GM19238 (cell line): ENCODE measurements at regions not wholly inside any gene's neighbourhood (a gene's known extent, or its start where the extent isn't known, plus 50 kb on each side); places are given as distances from the start of the nearest gene placed in this dataset.

Source experiments
- DNase-seq: peaks from one replicate; pipeline ENCODE4 v3.0.0; 2011; ENCODE audit warnings: low spot score; ENCODE audit not compliant: insufficient read length

GRCh38 chr6:91155129-91155785 lies 568.4 kb upstream of the MAP3K7 start:
- DNase-seq = no peak

- no peak for DNase-seq
Measured at GRCh38 chr6:91152824-91153223, 566.0 kb upstream of the MAP3K7 start.

- DNase-seq = no peak
Measured at GRCh38 chr6:91149956-91150705, 563.3 kb upstream of the MAP3K7 start.

GRCh38 chr6:91149246-91149955 lies 562.5 kb upstream of the MAP3K7 start:
- DNase-seq = no peak

- no peak for DNase-seq
Measured at GRCh38 chr6:91144126-91144525, 557.3 kb upstream of the MAP3K7 start.

DNA sequence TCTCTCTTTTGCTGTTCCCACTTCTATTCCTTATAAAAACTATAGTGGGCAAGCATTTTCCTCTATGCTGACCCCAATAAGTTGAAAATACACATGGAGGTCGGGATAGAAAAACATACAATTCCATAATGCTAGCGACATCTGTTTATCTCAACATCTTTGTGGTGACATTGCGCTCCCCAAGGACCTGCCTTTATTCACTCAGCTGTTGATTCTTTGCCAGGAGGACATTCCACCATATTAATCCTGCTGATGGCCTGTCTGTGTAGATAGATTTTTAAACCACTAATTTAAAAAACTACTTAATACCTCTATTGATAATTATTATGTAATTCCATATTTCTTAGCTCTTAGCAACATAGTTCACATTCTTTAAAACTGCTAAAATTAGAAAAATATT lies 555.3 kb upstream of the MAP3K7 start:
- no peak for DNase-seq

- DNase-seq = no peak
Measured at GRCh38 chr6:91141346-91141745, 554.5 kb upstream of the MAP3K7 start.

- no peak for DNase-seq
Measured at GRCh38 chr6:91140449-91140848, 553.6 kb upstream of the MAP3K7 start.

DNA sequence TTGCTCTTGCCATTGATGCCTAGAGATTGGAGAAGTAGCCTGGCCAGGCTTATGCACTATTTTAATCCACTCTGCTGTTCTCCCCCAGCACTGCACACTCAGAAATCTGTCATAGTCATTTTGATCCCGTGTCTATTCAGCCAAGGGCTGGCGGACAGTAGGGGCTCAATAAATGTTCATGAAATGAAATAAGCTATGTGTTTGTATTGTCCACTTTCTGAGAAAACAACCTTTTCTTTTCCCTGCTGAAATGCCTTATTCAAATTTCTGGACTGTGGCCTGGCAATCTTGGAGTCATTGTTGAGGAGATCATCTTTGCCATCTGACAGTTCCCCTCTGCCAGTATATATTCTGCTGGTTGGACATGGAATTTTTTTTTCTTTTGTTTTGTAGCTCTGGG lies 550.4 kb upstream of the MAP3K7 start:
- DNase-seq = no peak

- no peak for DNase-seq
Measured at GRCh38 chr6:91135406-91136103, 548.7 kb upstream of the MAP3K7 start.

DNA sequence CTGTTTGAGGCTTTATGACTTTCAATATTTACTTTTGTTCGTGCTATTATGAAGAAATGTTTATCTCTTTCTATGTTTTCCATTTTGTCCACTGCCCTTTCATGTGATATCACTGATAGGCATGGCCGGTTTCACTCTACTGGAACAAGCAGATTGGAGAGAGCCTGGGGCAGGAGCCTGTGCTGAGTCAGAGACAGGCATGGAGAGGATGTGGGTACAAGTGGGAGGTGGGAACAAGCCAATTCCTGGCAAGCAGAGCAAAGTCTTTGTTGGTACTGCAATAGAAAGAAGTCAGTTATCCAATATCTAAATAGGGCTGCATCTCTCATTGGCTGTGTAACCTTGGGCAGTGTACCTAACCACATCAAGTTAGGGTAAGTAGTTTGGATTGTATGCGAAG lies 545.6 kb upstream of the MAP3K7 start:
- no peak for DNase-seq

DNA sequence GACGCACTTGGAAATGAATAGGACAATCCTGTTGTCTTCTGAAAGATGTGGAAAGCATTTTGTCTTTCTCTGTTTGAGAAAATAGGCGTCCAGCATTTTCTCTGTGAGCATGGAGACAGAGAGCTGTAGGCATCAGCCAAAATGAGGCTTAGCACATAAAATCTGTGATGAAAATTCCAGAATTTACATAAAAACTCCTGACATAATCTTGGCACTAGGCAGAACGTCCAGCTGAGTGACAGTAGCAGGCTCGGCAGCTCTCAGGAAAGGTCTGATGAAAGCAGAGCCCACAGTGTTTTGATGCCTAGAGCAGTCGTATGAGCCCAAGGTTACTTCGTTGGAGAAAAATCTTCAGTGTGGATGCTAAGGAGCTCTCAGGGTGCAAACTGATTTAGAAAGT lies 543.3 kb upstream of the MAP3K7 start:
- no peak for DNase-seq

DNA sequence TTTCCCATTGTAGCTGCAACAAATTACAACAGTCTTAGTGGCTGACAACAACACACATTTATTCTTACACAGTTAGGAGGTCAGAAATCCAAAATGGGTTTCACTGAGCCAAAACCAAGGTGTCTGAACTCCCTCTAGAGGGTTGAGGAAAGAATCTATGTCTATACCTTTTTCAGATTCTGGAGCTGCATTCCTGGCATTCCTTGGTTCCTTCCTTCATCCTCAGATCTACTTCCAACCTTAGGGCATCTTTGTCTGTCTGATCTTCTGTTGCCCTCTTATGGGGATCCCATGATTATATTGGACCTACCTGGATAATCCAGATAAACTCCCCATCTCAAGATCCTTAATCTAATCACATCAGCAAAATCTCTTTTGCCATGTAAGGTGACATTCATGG lies 540.9 kb upstream of the MAP3K7 start:
- DNase-seq = no peak

GRCh38 chr6:91126876-91127275 lies 540.0 kb upstream of the MAP3K7 start:
- no peak for DNase-seq

- no peak for DNase-seq
Measured at GRCh38 chr6:91117550-91117949, 530.7 kb upstream of the MAP3K7 start.

DNA sequence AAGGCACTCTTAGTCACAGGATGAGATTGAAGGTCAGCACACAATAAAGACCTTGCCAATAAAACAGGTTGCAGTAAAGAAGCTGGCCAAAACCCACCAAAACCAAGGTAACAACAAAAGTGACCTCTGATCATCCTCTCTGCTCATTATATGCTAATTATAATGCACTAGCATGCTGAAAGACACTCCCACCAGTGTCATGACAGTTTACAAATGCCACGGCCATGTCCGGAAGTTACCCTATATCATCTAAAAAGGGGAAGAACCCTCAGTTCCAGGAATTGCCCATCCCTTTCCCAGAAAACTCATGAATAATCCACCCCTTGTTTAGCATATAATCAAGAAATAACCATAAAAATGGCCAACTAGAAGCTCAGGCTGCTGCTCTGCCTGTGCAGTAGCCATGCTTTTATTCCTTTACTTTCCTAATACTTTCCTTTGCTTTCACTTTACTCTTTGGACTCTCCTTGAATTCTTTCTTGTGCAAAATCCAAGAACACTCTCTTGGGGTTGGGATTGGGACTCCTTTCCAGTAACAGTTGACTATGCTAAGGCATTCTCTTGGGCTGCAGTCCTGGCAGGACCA lies 527.3 kb upstream of the MAP3K7 start:
- no peak for DNase-seq

DNA sequence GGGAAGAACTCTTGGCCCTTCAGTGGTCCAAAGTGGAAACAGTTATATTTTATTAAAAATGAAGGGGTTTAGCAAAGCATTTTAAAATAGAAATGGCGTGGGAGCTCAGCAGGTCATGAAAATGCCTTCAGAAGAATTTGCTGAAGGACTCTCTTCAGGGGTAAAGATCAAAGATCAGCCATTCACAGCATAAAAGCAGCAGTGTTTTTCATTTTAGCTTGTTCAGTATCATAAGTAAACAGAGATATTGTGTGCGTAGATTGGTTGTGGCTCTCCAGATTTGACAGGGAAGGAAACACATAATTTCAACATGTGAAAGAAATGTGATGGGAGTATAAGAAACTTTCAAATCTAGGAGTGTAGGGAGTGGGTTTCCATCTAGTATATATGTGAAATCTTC lies 519.2 kb upstream of the MAP3K7 start:
- DNase-seq = no peak

GRCh38 chr6:91105532-91105931 lies 518.7 kb upstream of the MAP3K7 start:
- DNase-seq = no peak

DNA sequence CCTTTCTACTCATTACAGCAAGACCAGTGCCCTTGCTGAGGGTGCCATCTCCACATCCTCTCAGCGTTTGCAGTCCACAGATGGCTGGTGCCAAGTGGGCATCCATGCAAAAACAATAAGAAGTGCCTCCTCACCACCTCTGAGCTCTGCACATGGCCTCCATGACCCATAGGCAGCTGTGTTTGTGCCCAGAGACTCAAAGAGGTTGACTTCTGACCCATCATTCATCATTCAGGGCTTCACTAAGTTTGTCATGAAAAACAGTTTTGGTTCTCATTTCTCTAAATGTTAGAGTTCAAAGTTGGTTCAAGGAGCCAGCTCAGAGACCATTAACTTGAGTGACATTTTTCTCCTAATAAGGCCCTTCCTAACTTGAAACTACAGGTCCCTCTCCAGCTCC lies 512.6 kb upstream of the MAP3K7 start:
- no peak for DNase-seq

DNA sequence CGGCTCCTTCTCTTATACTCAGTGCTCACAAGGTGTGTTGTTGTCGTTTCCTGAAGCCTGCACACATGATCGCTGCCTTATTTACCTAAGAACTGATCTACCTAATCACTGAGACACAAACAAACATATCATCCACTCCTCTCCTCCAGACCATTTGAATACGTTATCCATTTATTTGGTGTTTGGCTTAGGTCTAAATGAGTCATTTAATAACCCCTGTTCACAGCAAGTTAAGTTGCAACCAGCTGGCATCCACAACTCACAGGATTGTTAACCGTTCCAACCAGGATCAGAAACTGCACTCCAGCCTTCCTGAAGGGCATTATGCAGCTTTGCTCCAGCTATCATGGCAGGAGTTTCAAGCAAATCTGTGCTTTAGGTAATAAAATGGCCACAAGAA lies 511.1 kb upstream of the MAP3K7 start:
- DNase-seq = no peak

- no peak for DNase-seq
Measured at GRCh38 chr6:91097364-91097763, 510.5 kb upstream of the MAP3K7 start.
